Osteoblast (primary cell): ENCODE measurements at regions not wholly inside any gene's neighbourhood (a gene's known extent, or its start where the extent isn't known, plus 50 kb on each side); places are given as distances from the start of the nearest gene placed in this dataset.

Experiments
- DNase-seq: peaks from one replicate; pipeline ENCODE4 v3.0.0; 2011; ENCODE audit warnings: low spot score, mixed read lengths; ENCODE audit not compliant: insufficient read length; ENCODE audit errors: missing footprints
- H2AFZ ChIP-seq: 2 replicates; pipeline ENCODE4 v1.6.0; 2011; ENCODE audit warnings: mild to moderate bottlenecking, low read length
- H3K27ac ChIP-seq: 2 replicates; pipeline ENCODE4 v1.5.1; 2011; ENCODE audit warnings: mild to moderate bottlenecking, low read depth, low read length, moderate library complexity
- H3K27me3 ChIP-seq: 2 replicates; pipeline ENCODE4 v1.6.0; 2012; ENCODE audit warnings: mild to moderate bottlenecking, control low read depth, inconsistent platforms, low read length, moderate library complexity; ENCODE audit not compliant: insufficient read depth
- H3K36me3 ChIP-seq: 2 replicates; pipeline ENCODE4 v1.5.1; 2011; ENCODE audit warnings: mild to moderate bottlenecking, low read length, control low read depth, moderate library complexity; ENCODE audit not compliant: insufficient read depth
- H3K4me1 ChIP-seq: 2 replicates; pipeline ENCODE4 v1.5.1; 2011; ENCODE audit warnings: mild to moderate bottlenecking, low read length, control low read depth, moderate library complexity; ENCODE audit not compliant: insufficient read depth
- H3K4me2 ChIP-seq: 2 replicates; pipeline ENCODE4 v1.6.0; 2011; ENCODE audit warnings: mild to moderate bottlenecking, low read length; ENCODE audit not compliant: insufficient read depth
- H3K4me3 ChIP-seq: fragments of 200-600 bp; sonication (generic); 3 replicates; pipeline ENCODE4 v1.5.1; 2012; ENCODE audit warnings: mild to moderate bottlenecking, low read length, inconsistent platforms; ENCODE audit not compliant: insufficient read depth
- H3K79me2 ChIP-seq: 2 replicates; pipeline ENCODE4 v1.6.0; 2012; ENCODE audit warnings: mild to moderate bottlenecking, low read length, control low read depth, inconsistent platforms; ENCODE audit not compliant: insufficient read depth
- H3K9me3 ChIP-seq: 2 replicates; pipeline ENCODE4 v1.5.1; 2011; ENCODE audit warnings: low read depth, low read length, control low read depth
- H4K20me1 ChIP-seq: 2 replicates; pipeline ENCODE4 v1.6.0; 2012; ENCODE audit warnings: mild to moderate bottlenecking, low read length, control low read depth; ENCODE audit not compliant: insufficient read depth
- CTCF ChIP-seq: IDR thresholded peaks from 2 replicates; pipeline ENCODE4 v1.5.1; 2011; ENCODE audit warnings: mild to moderate bottlenecking, low read depth, low read length, moderate library complexity; ENCODE audit errors: extremely low read depth

GRCh38 chr2:167692936-167693335, 554.5 kb downstream of the STK39 start:
- Histone ChIP-seq H3K4me1 (no peaks in the 10 kb centered on the region), H3K9me3 (no peaks in the 10 kb centered on the region), H2AFZ (no peak overlapping the region), H3K4me3 (no peak overlapping the region), H3K4me2 (no peak overlapping the region), H4K20me1 (no peaks in the 10 kb centered on the region), H3K27ac (no peak overlapping the region), H3K79me2 (no peaks in the 10 kb centered on the region), H3K36me3 (no peaks in the 10 kb centered on the region), H3K27me3 (no peaks in the 10 kb centered on the region)
- TF ChIP-seq CTCF = no peak
- no peak for DNase-seq

GRCh38 chr2:167692191-167692590, 555.2 kb downstream of the STK39 start:
- no peaks in the 10 kb centered on the region for H3K4me1 ChIP-seq
- no peak overlapping the region for H3K27ac ChIP-seq
- H3K79me2 ChIP-seq = no peaks in the 10 kb centered on the region
- H3K9me3 ChIP-seq = no peaks in the 10 kb centered on the region
- TF ChIP-seq CTCF = no peak
- H3K4me3 ChIP-seq = no peak overlapping the region
- no peak for DNase-seq
- no peaks in the 10 kb centered on the region for H4K20me1 ChIP-seq
- no peaks in the 10 kb centered on the region for H3K27me3 ChIP-seq
- H3K4me2 ChIP-seq = no peak overlapping the region
- H2AFZ ChIP-seq = no peak overlapping the region
- H3K36me3 ChIP-seq = no peaks in the 10 kb centered on the region

- Histone ChIP-seq H3K36me3 (no peaks in the 10 kb centered on the region), H3K79me2 (no peaks in the 10 kb centered on the region), H2AFZ (no peak overlapping the region), H3K4me2 (no peak overlapping the region), H3K27ac (no peak overlapping the region), H3K4me3 (no peak overlapping the region), H3K9me3 (no peaks in the 10 kb centered on the region), H3K4me1 (no peaks in the 10 kb centered on the region), H3K27me3 (no peaks in the 10 kb centered on the region), H4K20me1 (no peaks in the 10 kb centered on the region)
- no peak for TF ChIP-seq CTCF
- DNase-seq = no peak
Measured at GRCh38 chr2:167689444-167689843, 558.0 kb downstream of the STK39 start.

GRCh38 chr2:167686691-167687090, 560.7 kb downstream of the STK39 start:
- H3K4me1 ChIP-seq = no peaks in the 10 kb centered on the region
- no peak for DNase-seq
- H3K4me3 ChIP-seq = no peak overlapping the region
- no peak overlapping the region for H3K27ac ChIP-seq
- H3K27me3 ChIP-seq = no peaks in the 10 kb centered on the region
- H3K4me2 ChIP-seq = no peak overlapping the region
- H3K36me3 ChIP-seq = no peaks in the 10 kb centered on the region
- TF ChIP-seq CTCF = no peak
- H2AFZ ChIP-seq = no peak overlapping the region
- H3K79me2 ChIP-seq = no peaks in the 10 kb centered on the region
- H4K20me1 ChIP-seq = no peaks in the 10 kb centered on the region
- no peaks in the 10 kb centered on the region for H3K9me3 ChIP-seq
